ENCODE measurements at regions not wholly inside any gene's neighbourhood (a gene's known extent, or its start where the extent isn't known, plus 50 kb on each side); places are given as distances from the start of the nearest gene placed in this dataset.

- Histone ChIP-seq H4K20me1 (ENCODE audit: insufficient read depth, low read length) (no peaks in the 10 kb centered on the region), H3K23ac (ENCODE audit: low read depth, low read length) (no peak overlapping the region), H2BK120ac (ENCODE audit: low read depth, low read length) (no peak overlapping the region), H3K36me3 (ENCODE audit: control insufficient read depth, insufficient read depth, low read length) (no peaks in the 10 kb centered on the region), H3K9ac (ENCODE audit: low read depth, low read length) (no peak overlapping the region), H3K9me3 (ENCODE audit: control insufficient read depth, insufficient read depth, low read length) (peaks cover 2% of the 10 kb centered on the region), H2AFZ (replicated peaks; ENCODE audit: low read length, poor library complexity) (no peak overlapping the region), H2BK15ac (ENCODE audit: low read depth, low read length) (no peak overlapping the region), H3K27me3 (ENCODE audit: control insufficient read depth, insufficient read depth, low read length) (no peaks in the 10 kb centered on the region), H4K8ac (ENCODE audit: low read depth in 2 of 2, low read length in 2 of 2) (no peak overlapping the region), H3K27ac (ENCODE audit: insufficient read depth, low read length) (no peak overlapping the region), H4K91ac (ENCODE audit: insufficient read depth, low read depth, low read length) (no peak overlapping the region), H2BK5ac (ENCODE audit: low read depth, low read length, poor library complexity, severe bottlenecking) (no peak overlapping the region), H3K56ac (ENCODE audit: extremely low read depth, insufficient read depth, low read length) (no peak overlapping the region), H3K9me1 (ENCODE audit: insufficient read depth, low read length) (no peaks in the 10 kb centered on the region), H2AK9ac (replicated peaks; ENCODE audit: low read depth, low read length, poor library complexity) (no peak overlapping the region), H3K4ac (ENCODE audit: low read depth, low read length) (no peak overlapping the region), H3K18ac (ENCODE audit: low read depth, low read length) (no peak overlapping the region), H3K4me3 (ENCODE audit: insufficient read depth, low read depth, low read length) (no peak overlapping the region), H3K14ac (replicated peaks; ENCODE audit: low read depth, low read length) (no peak overlapping the region), H4K5ac (ENCODE audit: low read depth, low read length) (no peak overlapping the region), H2BK20ac (ENCODE audit: low read depth, low read length) (no peak overlapping the region), H2AK5ac (ENCODE audit: low read depth, low read length) (no peak overlapping the region), H3K4me1 (ENCODE audit: control insufficient read depth, insufficient read depth, low read length) (no peaks in the 10 kb centered on the region), H3K4me2 (ENCODE audit: low read depth, low read length) (no peak overlapping the region), H3K79me1 (ENCODE audit: low read depth in 1 of 2, low read length in 2 of 2) (no peaks in the 10 kb centered on the region)
- TF ChIP-seq MAFK (IDR thresholded peaks at IDR 0.05; ENCODE audit: low read depth, low read length) (no peak), BHLHE40 (IDR thresholded peaks at IDR 0.05; ENCODE audit: low read depth, low read length) (no peak), NFE2L2 (IDR thresholded peaks at IDR 0.05; ENCODE audit: low read depth, low read length) (no peak), MAZ (IDR thresholded peaks at IDR 0.05; ENCODE audit: borderline replicate concordance, low read depth, low read length) (no peak), RFX5 (IDR thresholded peaks at IDR 0.05; ENCODE audit: low read depth, low read length) (no peak), CTCF (conservative IDR thresholded peaks at IDR 0.05; ENCODE audit: low read depth, low read length) (no peak), POLR2A (IDR thresholded peaks at IDR 0.05; ENCODE audit: low read depth, low read length) (no peak), SMC3 (IDR thresholded peaks at IDR 0.05; ENCODE audit: low read depth, low read length) (no peak), RCOR1 (IDR thresholded peaks at IDR 0.05; ENCODE audit: insufficient replicate concordance, low read length) (no peak), FOS (IDR thresholded peaks at IDR 0.05; ENCODE audit: low read depth, low read length) (no peak), MXI1 (IDR thresholded peaks at IDR 0.05; ENCODE audit: borderline replicate concordance, low read depth, low read length) (no peak), ELK1 (IDR thresholded peaks at IDR 0.05; ENCODE audit: borderline replicate concordance, low read depth, low read length) (no peak), USF2 (IDR thresholded peaks at IDR 0.05; ENCODE audit: low read depth, low read length) (no peak), CEBPB (IDR thresholded peaks at IDR 0.05; ENCODE audit: low read depth, low read length) (no peak), CHD1 (IDR thresholded peaks at IDR 0.05; ENCODE audit: low read depth, low read length) (no peak), RAD21 (IDR thresholded peaks at IDR 0.05; ENCODE audit: low read length) (no peak)
- POLR2A ChIA-PET (ENCODE audit: unreplicated experiment) = no interaction called here
- ATAC-seq (ENCODE audit: low read depth) = no peak
- BruUV-seq (replicated peaks) = no TSS peak
- intact Hi-C loops (cut with micrococcal nuclease) = no loop called here
- dilution Hi-C loops (cut with HindIII; ENCODE audit: low sequenced_read_pairs, unreplicated experiment) = no loop called here
- CTCF ChIA-PET = no interaction called here
- DNase-seq = no peak
- WGBS, 2 experiments (ENCODE audit: extremely low coverage in 2 of 2, insufficient read length in 1 of 2) = no CpG with 5 or more reads among the region's 3 CpGs
- in situ Hi-C loops (cut with MboI; ENCODE audit: low sequenced_read_pairs) = no loop called here
Measured at GRCh38 chr7:89507034-89507433, 647.2 kb upstream of the STEAP1 start.

All from IMR-90 (cell line).